AG08395 (cell line): ENCODE measurements at regions not wholly inside any gene's neighbourhood (a gene's known extent, or its start where the extent isn't known, plus 50 kb on each side); places are given as distances from the start of the nearest gene placed in this dataset.
"Not testable (repeated sequence)": the region's sequence is repeated elsewhere in the genome, so short reads cannot be mapped to it uniquely, and the experiment has no call there.

Experiments used
- DNase-seq: peaks from one replicate; pipeline ENCODE4 v3.0.0; 2012; ENCODE audit warnings: mixed read lengths, low spot score

DNA sequence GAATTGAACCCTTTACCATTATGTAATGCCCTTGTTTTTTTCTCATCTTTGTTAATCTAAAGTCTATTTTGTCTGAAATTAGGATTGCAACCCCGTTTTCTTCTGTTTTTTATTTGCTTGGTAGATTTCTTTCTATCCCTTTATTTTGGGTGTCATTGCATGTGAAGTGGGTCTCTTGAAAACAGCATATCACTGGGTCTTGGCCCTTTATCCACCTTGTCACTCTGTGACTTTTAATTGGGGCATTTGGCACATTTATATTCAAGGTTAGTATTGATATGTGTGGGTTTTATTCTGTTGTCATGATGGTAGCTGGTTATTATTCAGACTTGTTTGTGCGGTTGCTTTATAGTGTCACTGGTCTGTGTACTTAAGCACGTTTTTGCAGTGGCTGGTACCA is 117.4 kb upstream of the MARCHF11 start:
- DNase-seq = no peak

DNA sequence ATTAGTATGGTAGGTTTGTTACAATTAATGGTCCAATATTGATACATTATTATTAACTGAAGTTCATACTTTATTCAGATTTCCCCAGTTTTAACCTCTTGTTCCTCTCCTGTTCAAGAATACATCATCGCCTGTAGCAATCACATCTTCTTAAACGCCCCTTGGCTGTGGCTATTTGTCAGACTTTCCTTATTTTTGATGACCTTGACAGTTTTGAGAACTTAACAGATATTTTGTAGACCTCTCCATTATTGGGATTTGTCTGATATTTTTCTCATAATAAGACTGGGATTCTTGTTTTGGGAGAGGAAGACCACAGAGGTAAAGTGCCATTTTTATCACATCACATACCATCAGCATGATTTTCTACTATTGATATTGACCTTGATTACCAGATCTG is 112.3 kb upstream of the MARCHF11 start:
- DNase-seq = no peak

DNA sequence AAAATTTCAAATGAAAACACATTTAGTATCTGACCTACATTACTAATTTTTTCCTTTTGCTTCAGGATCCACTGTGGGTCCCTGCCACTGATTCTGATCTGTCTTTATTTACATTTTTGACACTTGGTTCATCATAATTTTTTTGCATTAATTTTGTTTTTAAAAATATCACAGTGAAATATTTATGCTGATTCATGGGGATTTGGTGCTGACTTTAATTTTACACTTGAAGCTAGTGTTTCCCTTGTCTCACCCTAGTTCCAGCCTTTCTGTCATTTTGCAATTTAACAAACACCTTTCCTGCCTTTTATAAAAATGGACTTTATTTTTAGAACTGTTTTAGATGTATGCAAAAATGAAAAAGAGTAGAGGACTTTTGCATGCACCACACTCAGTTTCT is 111.9 kb upstream of the MARCHF11 start:
- no peak for DNase-seq

DNA sequence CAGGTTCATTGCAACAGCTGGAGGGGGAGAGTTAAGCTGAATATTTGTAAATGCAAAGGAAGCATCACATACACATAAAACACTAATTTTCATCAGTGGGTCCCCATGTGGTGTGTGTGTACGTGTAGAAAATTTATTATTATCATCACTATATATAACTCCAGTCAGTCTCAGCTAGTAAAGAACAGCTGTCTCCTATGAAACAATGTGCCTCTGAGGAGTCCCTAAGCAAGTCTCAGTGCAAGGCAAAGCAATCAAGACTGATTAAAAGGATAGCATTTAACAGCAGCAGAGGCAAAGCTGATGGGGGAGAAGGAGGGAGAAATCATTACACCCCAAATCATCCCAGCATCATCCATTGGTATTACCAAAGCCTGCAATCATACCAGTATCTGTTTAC is 104.2 kb upstream of the MARCHF11 start:
- no peak for DNase-seq

DNA sequence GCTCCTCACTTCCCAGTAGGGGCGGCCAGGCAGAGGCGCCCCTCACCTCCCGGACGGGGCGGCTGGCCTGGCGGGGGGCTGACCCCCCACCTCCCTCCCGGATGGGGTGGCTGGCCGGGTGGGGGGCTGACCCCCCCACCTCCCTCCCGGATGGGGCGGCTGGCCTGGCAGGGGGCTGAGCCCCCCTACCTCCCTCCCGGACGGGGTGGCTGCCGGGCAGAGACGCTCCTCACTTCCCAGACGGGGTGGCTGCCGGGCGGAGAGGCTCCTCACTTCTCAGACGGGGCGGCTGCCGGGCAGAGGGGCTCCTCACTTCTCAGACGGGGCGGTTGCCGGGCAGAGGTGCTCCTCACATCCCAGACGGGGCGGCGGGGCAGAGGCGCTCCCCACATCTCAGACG is 97.3 kb upstream of the MARCHF11 start:
- not testable (repeated sequence) for DNase-seq

DNA sequence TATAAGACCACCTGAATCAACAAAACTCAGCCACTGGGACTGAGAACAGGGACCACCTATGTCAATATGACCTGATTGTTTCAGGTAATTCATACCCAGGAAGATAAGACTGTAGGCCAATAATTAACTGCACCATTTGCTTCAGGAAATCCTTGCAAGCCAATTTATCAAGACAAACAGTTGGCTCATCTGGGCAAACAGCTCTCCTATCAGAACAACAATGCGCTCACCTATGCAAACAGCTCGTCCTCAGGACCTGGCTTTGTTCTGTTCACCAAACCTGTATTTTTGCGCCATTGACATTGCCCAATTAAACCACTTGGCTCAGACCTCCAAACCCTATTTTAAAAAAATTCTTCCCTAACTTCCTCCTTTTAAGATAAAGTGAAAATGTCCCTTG is 92.3 kb upstream of the MARCHF11 start:
- no peak for DNase-seq

DNA sequence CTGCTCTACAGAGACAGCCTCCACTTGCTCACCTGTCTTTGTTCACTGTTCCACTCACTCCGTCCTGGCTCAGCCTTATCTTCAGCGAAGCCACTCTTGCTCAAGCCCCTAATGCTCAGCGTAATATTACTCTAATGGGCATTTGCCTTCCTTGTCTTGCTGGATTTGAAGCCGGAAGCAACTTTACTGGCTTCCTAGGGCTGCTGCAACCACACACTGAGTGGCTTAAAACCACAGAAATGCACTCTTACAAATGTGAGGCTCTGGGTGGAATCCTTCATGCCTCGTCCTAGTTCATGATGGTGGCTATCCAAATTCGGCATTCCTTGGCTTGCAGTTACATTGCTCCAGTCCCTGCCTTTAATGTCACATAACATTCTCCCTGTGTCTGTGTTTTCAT is 85.5 kb upstream of the MARCHF11 start:
- no peak for DNase-seq

DNA sequence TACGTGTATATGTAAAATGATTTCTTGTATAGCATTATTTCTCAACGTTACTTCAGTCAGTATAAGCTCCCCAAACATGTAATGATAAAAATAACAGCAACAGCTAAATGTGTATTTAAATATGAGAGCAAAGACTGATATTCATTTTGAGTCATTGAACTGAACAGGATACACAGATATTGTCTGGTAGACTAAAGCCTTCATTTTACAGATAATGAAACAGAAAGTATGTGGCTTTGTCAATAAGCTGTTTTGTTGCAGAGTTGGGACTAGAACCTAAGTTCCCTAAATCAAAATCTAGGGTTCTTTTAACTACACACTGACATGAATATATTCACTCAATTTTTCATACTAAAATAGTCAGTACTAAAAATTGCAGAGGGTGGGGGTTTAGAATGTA is 80.4 kb upstream of the MARCHF11 start:
- DNase-seq = no peak

DNA sequence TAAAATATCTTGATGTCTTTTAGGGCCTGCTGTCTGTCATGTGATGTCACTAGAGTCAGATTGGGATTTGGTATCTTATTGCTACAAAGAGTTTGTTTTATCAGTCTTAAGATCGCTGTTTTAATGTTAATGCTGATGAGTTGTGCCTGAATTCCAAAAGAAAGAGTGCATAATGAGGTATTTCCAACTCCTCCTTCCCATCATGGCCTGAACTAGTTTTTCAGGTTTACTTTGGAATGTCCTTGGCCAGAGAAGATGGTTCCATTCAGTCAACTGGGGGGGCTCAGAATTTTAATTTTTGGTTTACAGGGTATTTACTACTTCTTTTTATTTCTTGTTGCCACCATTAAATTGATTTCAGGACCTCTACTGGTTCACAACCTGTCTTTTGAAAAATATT is 74.3 kb upstream of the MARCHF11 start:
- no peak for DNase-seq

DNA sequence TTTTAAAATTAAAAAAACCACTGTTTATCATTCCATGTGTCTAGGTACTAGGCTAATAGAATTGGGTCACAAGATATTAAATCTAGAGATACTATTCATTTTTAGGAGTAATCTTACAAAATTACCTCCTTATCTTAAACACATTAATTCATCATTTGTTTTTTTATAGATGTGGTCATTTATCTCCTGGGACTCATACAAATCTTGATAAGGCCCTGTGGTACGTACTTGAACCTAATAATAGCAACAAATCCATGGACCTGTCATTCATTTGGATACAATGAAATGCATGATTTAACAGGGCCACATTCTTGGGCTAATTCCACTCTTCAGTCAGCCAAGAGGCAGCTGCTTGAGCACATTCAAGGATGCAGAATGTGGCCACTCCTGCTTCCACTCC is 66.4 kb upstream of the MARCHF11 start:
- no peak for DNase-seq

DNA sequence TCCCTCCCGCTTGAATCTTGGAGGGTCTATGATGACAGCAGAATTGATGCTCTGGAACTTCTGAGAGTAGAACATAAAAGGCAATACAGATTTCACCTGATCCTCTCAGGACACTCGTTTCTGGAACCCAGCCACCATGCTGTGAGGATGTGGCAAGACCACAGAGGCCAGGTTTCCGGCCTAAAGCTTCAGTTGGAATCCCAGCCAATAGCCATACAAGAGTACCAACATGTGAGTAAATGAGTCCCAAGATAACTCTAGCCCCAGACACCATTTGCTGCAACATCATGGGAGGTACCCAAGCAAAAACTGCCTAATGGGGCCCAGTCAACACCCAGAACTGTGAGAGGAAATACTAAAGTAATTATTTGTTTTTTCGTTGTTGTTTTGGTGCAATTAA is 65.7 kb upstream of the MARCHF11 start:
- no peak for DNase-seq

DNA sequence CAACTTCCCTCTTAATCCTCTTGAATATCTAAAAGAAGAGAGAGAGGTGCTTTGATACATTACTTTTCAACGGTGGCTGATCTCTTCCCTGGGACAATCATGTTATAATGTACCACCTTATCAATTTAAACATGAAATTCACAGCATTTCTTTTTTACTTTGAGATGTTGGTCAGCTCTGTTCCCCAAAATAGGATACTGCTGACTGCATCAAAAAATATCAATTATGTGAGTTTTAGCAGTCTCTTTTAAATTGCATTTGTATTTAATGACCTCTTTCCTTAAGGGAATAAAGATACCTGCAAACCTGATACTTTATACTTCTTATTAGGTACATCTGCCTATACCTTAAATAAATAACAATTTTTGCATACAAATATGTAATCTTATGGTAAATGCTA is 58.4 kb upstream of the MARCHF11 start:
- no peak for DNase-seq

DNA sequence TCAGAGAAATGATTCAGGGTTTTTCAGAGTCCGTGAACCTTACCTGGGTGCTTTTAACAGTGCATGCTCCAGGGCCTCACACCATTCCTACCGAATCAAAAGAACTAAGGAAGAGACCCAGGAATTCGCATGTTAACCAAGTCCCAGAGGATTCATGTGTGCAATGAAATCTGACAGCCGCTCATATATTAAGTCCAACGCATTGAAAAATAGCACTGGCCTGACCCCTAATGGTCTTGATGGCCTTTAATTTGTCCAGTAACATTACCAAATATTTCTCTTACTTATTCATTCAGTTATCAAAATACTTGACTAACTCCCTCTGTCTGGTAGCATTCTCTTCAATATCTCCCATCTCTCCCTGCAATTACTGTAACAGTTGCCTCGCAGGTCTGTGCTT is 55.0 kb upstream of the MARCHF11 start:
- DNase-seq = no peak

DNA sequence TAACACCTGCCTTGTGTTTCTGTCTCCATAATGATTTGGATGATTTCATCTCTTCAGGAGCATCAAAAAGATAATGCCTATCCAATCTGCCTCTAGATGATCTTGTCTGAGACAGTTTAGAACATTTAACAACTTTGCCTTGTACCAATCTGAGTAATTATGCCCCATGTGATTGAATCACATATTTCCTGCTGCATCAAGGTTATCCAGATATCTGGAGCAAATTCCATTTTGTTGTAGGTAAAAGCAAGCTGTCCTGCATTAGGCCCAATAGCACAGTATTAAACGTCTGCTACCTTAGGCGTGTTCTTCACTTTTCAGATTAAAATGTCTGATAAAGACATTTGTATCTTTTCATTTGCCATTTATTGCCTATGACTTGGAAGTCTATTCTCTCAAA is 54.1 kb upstream of the MARCHF11 start:
- no peak for DNase-seq

DNA sequence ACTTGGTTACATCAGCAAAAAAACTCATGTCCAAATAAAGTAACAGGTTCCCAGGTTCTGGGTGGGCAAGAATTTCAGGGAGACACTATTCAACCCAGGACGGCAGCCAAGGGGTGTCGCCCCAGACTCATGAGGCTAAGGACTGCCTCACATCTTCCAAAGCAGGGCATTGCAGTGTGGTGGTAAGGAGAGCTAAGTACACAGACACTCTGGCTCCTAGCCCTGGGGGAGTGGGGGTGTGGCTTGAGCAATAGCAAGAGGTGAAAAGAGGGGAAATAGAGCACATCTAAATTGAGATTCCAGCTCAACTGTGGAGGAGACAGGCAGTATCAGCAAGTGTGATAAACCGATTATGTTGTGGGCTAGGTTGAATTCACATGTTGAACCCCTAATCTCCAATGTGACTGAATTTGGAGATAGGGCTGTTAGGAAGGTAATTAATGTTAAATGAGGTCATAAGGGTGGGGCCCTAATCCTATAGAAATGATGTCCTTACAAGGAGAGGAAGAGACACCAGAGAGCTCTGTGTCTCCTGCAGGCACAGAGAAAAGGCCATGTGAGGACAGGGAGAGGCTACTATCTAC is 49.9 kb upstream of the MARCHF11 start:
- DNase-seq = no peak
